ENCODE measurements at regions not wholly inside any gene's neighbourhood (a gene's known extent, or its start where the extent isn't known, plus 50 kb on each side); places are given as distances from the start of the nearest gene placed in this dataset.

- ATAC-seq (no peak), DNase-seq (ENCODE audit: low read depth, low spot score) (no peak), FAIRE-seq (no peak)
- in situ Hi-C loops (cut with MboI): no loop called here
- 13% methylated on average over 7 of the region's 7 CpGs for WGBS (ENCODE audit: insufficient coverage, insufficient replicate concordance, low lambda C conversion rate, missing lambda C conversion rate)
- Histone ChIP-seq H2AFZ (ENCODE audit: control insufficient read depth, low read depth, low read length) (no peak overlapping the region), H3K27ac (ENCODE audit: control insufficient read depth, insufficient read depth) (no peak overlapping the region), H3K9me3 (replicated peaks; ENCODE audit: control insufficient read depth, insufficient read depth, low read length) (no peaks in the 10 kb centered on the region; the same call in 2 of the 3 replicates), H3K79me2 (ENCODE audit: control insufficient read depth, insufficient read depth, low read length) (no peaks in the 10 kb centered on the region), H3K4me3 (no peak overlapping the region), H3K27me3 (replicated peaks in 1 of 2; ENCODE audit: control insufficient read depth in 2 of 2, insufficient read depth in 2 of 2, low read length in 1 of 2) (no peaks in the 10 kb centered on the region; a peak in 2 of 4 replicates), H3K4me2 (ENCODE audit: control insufficient read depth, insufficient read depth) (no peak overlapping the region), H4K20me1 (ENCODE audit: control insufficient read depth, insufficient read depth) (no peaks in the 10 kb centered on the region), H3K9ac (ENCODE audit: control insufficient read depth, insufficient read depth, low read length) (no peak overlapping the region), H3K36me3 (ENCODE audit: control insufficient read depth in 2 of 2, insufficient read depth in 2 of 2, low read length in 1 of 2) (no peaks in the 10 kb centered on the region), H3K4me1 (ENCODE audit: control insufficient read depth, insufficient read depth, low read length) (no peaks in the 10 kb centered on the region)
- ChIA-PET POLR2A (no interaction called here), RAD21 (ENCODE audit: unreplicated experiment) (no interaction called here), CTCF (no interaction called here), SMC1A (ENCODE audit: uncharacterized antibody, unreplicated experiment) (no interaction called here)
- intact Hi-C loops (cut with micrococcal nuclease; ENCODE audit: unreplicated experiment): no loop called here
- no TSS peak for BruUV-seq (replicated peaks)
- TF ChIP-seq POU2F2 (IDR thresholded peaks at IDR 0.05; ENCODE audit: borderline replicate concordance, low read depth, low read length) (no peak), ZNF217 (IDR thresholded peaks at IDR 0.05) (no peak), CHD4 (IDR thresholded peaks at IDR 0.05) (no peak), MAX (IDR thresholded peaks at IDR 0.05; ENCODE audit: low read depth, low read length) (no peak), HDAC2 (IDR thresholded peaks at IDR 0.05) (no peak), BMI1 (IDR thresholded peaks at IDR 0.05; ENCODE audit: borderline replicate concordance) (no peak), BCLAF1 (IDR thresholded peaks at IDR 0.05) (no peak), EGR1 (IDR thresholded peaks at IDR 0.05; ENCODE audit: borderline replicate concordance in 1 of 2, low read depth in 2 of 2, low read length in 2 of 2) (no peak), IRF3 (IDR thresholded peaks at IDR 0.05) (no peak), YY1 (IDR thresholded peaks at IDR 0.05; ENCODE audit: low read depth, low read length) (no peak), ZNF207 (IDR thresholded peaks at IDR 0.05; ENCODE audit: borderline replicate concordance) (no peak)
Measured at GRCh38 chr12:111246477-111247011, 122.4 kb downstream of the PHETA1 start.
